KMS-11 (cell line): ENCODE measurements at regions not wholly inside any gene's neighbourhood (a gene's known extent, or its start where the extent isn't known, plus 50 kb on each side); places are given as distances from the start of the nearest gene placed in this dataset.

Experiments
- H2AFZ ChIP-seq: fragments of 200-600 bp; sonication (generic); 2 replicates; pipeline ENCODE4 v1.6.1; 2016; ENCODE audit warnings: antibody characterized with exemption, mixed run types, low read depth
- H3K27ac ChIP-seq: fragments of 200-600 bp; sonication (generic); 2 replicates; pipeline ENCODE4 v1.6.1; 2016; ENCODE audit warnings: mild to moderate bottlenecking, mixed run types
- H3K27me3 ChIP-seq: fragments of 200-600 bp; sonication (generic); 2 replicates; pipeline ENCODE4 v1.6.1; 2017; ENCODE audit warnings: mild to moderate bottlenecking, low read depth, mixed run types, moderate library complexity; ENCODE audit not compliant: insufficient read depth
- H3K36me3 ChIP-seq: fragments of 200-600 bp; sonication (generic); 2 replicates; pipeline ENCODE4 v1.6.1; 2017; ENCODE audit warnings: mild to moderate bottlenecking, mixed run types; ENCODE audit not compliant: insufficient read depth
- H3K4me1 ChIP-seq: fragments of 200-600 bp; sonication (generic); 2 replicates; pipeline ENCODE4 v1.6.1; 2016; ENCODE audit warnings: mild to moderate bottlenecking, low read depth, mixed run types; ENCODE audit not compliant: poor library complexity, severe bottlenecking
- H3K4me2 ChIP-seq: fragments of 200-600 bp; sonication (generic); 2 replicates; pipeline ENCODE4 v1.7.0; 2016; ENCODE audit warnings: mild to moderate bottlenecking, mixed run types
- H3K4me3 ChIP-seq: fragments of 200-600 bp; sonication (generic); IDR thresholded peaks from 2 replicates; pipeline ENCODE4 v1.6.1; 2017; ENCODE audit warnings: low read depth, low read length, mixed read lengths; ENCODE audit not compliant: insufficient read depth
- H3K79me2 ChIP-seq: fragments of 200-600 bp; sonication (generic); 2 replicates; pipeline ENCODE4 v1.6.1; 2016; ENCODE audit warnings: low read depth, mixed run types; ENCODE audit not compliant: insufficient read depth
- H3K9ac ChIP-seq: fragments of 200-600 bp; sonication (generic); 2 replicates; pipeline ENCODE4 v1.6.1; 2016; ENCODE audit warnings: mild to moderate bottlenecking, mixed run types
- H4K20me1 ChIP-seq: fragments of 200-600 bp; sonication (generic); 2 replicates; pipeline ENCODE4 v1.6.1; 2016; ENCODE audit warnings: mild to moderate bottlenecking, mixed run types; ENCODE audit not compliant: insufficient read depth
- CTCF ChIP-seq: fragments of 200-600 bp; sonication (generic); conservative IDR thresholded peaks from 2 replicates; pipeline ENCODE4 v1.6.1; 2017; ENCODE audit warnings: low read depth, mild to moderate bottlenecking, antibody characterized with exemption, low read length, moderate library complexity, mixed read lengths

DNA sequence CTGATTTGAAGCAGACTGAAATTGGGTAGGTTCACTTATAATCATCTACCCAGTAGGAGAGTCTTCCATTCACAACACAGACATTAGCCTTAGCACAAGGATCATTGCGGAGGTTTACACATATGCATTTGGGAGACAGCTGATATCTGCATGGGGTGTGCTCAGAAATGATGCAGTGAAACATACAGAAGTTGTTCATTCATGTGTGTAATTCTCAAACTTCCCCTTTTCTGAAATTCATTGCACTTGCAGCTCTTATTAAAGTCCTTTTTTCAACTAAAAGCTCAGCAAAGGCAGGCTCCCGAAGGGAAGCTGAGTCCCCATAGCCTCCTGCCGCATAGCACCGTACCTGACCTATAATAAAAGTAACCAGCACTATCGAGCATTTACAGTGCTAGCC, 218.3 kb upstream of the CRY1 start:
- Histone ChIP-seq H2AFZ (no peak overlapping the region), H3K4me2 (no peak overlapping the region), H3K4me3 (no peak overlapping the region), H3K27ac (no peak overlapping the region), H3K79me2 (no peaks in the 10 kb centered on the region), H3K36me3 (no peaks in the 10 kb centered on the region), H3K4me1 (no peaks in the 10 kb centered on the region), H4K20me1 (no peaks in the 10 kb centered on the region), H3K9ac (no peak overlapping the region), H3K27me3 (no peaks in the 10 kb centered on the region)
- no peak for TF ChIP-seq CTCF

GRCh38 chr12:107317751-107318555, 224.6 kb upstream of the CRY1 start:
- no peak for TF ChIP-seq CTCF
- no peak overlapping the region for H3K27ac ChIP-seq
- H3K9ac ChIP-seq, result no peak overlapping the region
- no peaks in the 10 kb centered on the region for H3K36me3 ChIP-seq
- no peaks in the 10 kb centered on the region for H3K79me2 ChIP-seq
- no peak overlapping the region; the same call in 1 of the 2 replicates for H2AFZ ChIP-seq
- H3K4me1 ChIP-seq, result no peaks in the 10 kb centered on the region
- no peaks in the 10 kb centered on the region for H4K20me1 ChIP-seq
- no peak overlapping the region for H3K4me3 ChIP-seq
- H3K27me3 ChIP-seq, result no peaks in the 10 kb centered on the region
- H3K4me2 ChIP-seq, result peak overlapping the region; percentile 13; the same call in 1 of the 2 replicates

- Histone ChIP-seq H3K4me1 (no peaks in the 10 kb centered on the region), H3K4me3 (no peak overlapping the region), H3K36me3 (no peaks in the 10 kb centered on the region), H3K27me3 (no peaks in the 10 kb centered on the region), H3K9ac (no peak overlapping the region), H4K20me1 (no peaks in the 10 kb centered on the region), H3K27ac (no peak overlapping the region), H3K4me2 (peak overlapping the region; percentile 13; the same call in 1 of the 2 replicates), H2AFZ (no peak overlapping the region; the same call in 1 of the 2 replicates), H3K79me2 (no peaks in the 10 kb centered on the region)
- no peak for TF ChIP-seq CTCF
Measured at GRCh38 chr12:107318556-107318805, 225.1 kb upstream of the CRY1 start.

GRCh38 chr12:107318806-107319532, 225.6 kb upstream of the CRY1 start:
- H3K36me3 ChIP-seq, result no peaks in the 10 kb centered on the region
- H3K27me3 ChIP-seq, result no peaks in the 10 kb centered on the region
- peak overlapping the region; percentile 13; the same call in 1 of the 2 replicates for H3K4me2 ChIP-seq
- H3K9ac ChIP-seq, result no peak overlapping the region
- H3K79me2 ChIP-seq, result no peaks in the 10 kb centered on the region
- H4K20me1 ChIP-seq, result no peaks in the 10 kb centered on the region
- H3K4me3 ChIP-seq, result no peak overlapping the region
- no peak overlapping the region for H3K27ac ChIP-seq
- no peaks in the 10 kb centered on the region for H3K4me1 ChIP-seq
- TF ChIP-seq CTCF, result no peak
- H2AFZ ChIP-seq, result no peak overlapping the region; the same call in 1 of the 2 replicates
